ENCODE measurements at regions not wholly inside any gene's neighbourhood (a gene's known extent, or its start where the extent isn't known, plus 50 kb on each side); places are given as distances from the start of the nearest gene placed in this dataset.

GRCh38 chr13:76720821-76721220, 165.4 kb downstream of the KCTD12 start:
- no peaks in the 10 kb centered on the region for H3K9me3 ChIP-seq
- no peaks in the 10 kb centered on the region for H3K36me3 ChIP-seq
- H3K27ac ChIP-seq, result no peak overlapping the region
- no peak overlapping the region for H3K4me3 ChIP-seq
- H3K4me1 ChIP-seq, result peaks cover 0 to 33% (median 10%) of the 10 kb centered on the region in 3 donors
- 100% methylated on average over 1 of the region's 1 CpG; no CpG with 5 or more reads in 1 of the 2 donors for WGBS, 2 donors (ENCODE audit: low coverage in 1 of 2)
- ATAC-seq, result peak; percentile 8
- H3K27me3 ChIP-seq, result no peaks in the 10 kb centered on the region
- no peak for TF ChIP-seq POLR2AphosphoS5 (IDR thresholded peaks at IDR 0.05)
- no peak for TF ChIP-seq EP300 (IDR thresholded peaks at IDR 0.05)
- TF ChIP-seq CTCF (IDR thresholded peaks at IDR 0.05), result no peak
- TF ChIP-seq POLR2A (IDR thresholded peaks at IDR 0.05), result no peak

- no peak for TF ChIP-seq POLR2AphosphoS5 (IDR thresholded peaks at IDR 0.05)
- no peak for TF ChIP-seq EP300 (IDR thresholded peaks at IDR 0.05)
- no peak for TF ChIP-seq CTCF (IDR thresholded peaks at IDR 0.05)
- TF ChIP-seq POLR2A (IDR thresholded peaks at IDR 0.05), result no peak
- H3K4me3 ChIP-seq, result no peak overlapping the region
- 100% methylated on average over 1 of the region's 1 CpG for WGBS, 2 donors (ENCODE audit: low coverage in 1 of 2)
- peaks cover 0 to 29% (median 10%) of the 10 kb centered on the region in 3 donors for H3K4me1 ChIP-seq
- no peak for ATAC-seq
- no peaks in the 10 kb centered on the region for H3K27me3 ChIP-seq
- H3K27ac ChIP-seq, result no peak overlapping the region
- H3K36me3 ChIP-seq, result no peaks in the 10 kb centered on the region
- H3K9me3 ChIP-seq, result no peaks in the 10 kb centered on the region
These were observed 165.8 kb downstream of the KCTD12 start for GRCh38 chr13:76720416-76720815.

GRCh38 chr13:76719955-76720354, 166.2 kb downstream of the KCTD12 start:
- Histone ChIP-seq H3K4me1 (peaks cover 0 to 24% (median 10%) of the 10 kb centered on the region in 3 donors), H3K9me3 (no peaks in the 10 kb centered on the region), H3K4me3 (no peak overlapping the region), H3K36me3 (no peaks in the 10 kb centered on the region), H3K27ac (no peak overlapping the region), H3K27me3 (no peaks in the 10 kb centered on the region)
- ATAC-seq, result no peak
- WGBS, 2 donors (ENCODE audit: low coverage in 1 of 2), result 100% methylated on average over 2 of the region's 2 CpGs; no CpG with 5 or more reads in 1 of the 2 donors
- TF ChIP-seq EP300 (IDR thresholded peaks at IDR 0.05) (no peak), POLR2A (IDR thresholded peaks at IDR 0.05) (no peak), POLR2AphosphoS5 (IDR thresholded peaks at IDR 0.05) (no peak), CTCF (IDR thresholded peaks at IDR 0.05) (no peak)

- Histone ChIP-seq H3K36me3 (no peaks in the 10 kb centered on the region), H3K27me3 (no peaks in the 10 kb centered on the region), H3K9me3 (no peaks in the 10 kb centered on the region), H3K4me1 (peaks cover 0 to 6% (median under 1%) of the 10 kb centered on the region in 3 donors), H3K4me3 (no peak overlapping the region), H3K27ac (no peak overlapping the region)
- ATAC-seq, result no peak
- TF ChIP-seq CTCF (IDR thresholded peaks at IDR 0.05), result no peak
- no peak for TF ChIP-seq POLR2A (IDR thresholded peaks at IDR 0.05)
- TF ChIP-seq POLR2AphosphoS5 (IDR thresholded peaks at IDR 0.05), result no peak
- WGBS, 2 donors (ENCODE audit: low coverage in 1 of 2), result 33% methylated on average over 1 of the region's 1 CpG
These were observed 169.1 kb downstream of the KCTD12 start for GRCh38 chr13:76717092-76717491.

- ATAC-seq, result no peak
- H3K36me3 ChIP-seq, result no peaks in the 10 kb centered on the region
- peaks cover 3 to 20% (median 9%) of the 10 kb centered on the region in 3 donors for H3K4me1 ChIP-seq
- H3K4me3 ChIP-seq, result no peak overlapping the region
- H3K27ac ChIP-seq, result no peak overlapping the region
- H3K27me3 ChIP-seq, result no peaks in the 10 kb centered on the region
- 65 to 75% methylated on average over 4 to 5 of the region's 5 CpGs for WGBS, 2 donors (ENCODE audit: low coverage in 1 of 2)
- TF ChIP-seq POLR2AphosphoS5 (IDR thresholded peaks at IDR 0.05), result no peak
- TF ChIP-seq POLR2A (IDR thresholded peaks at IDR 0.05), result no peak
- TF ChIP-seq CTCF (IDR thresholded peaks at IDR 0.05), result no peak
- no peak for TF ChIP-seq EP300 (IDR thresholded peaks at IDR 0.05)
- no peaks in the 10 kb centered on the region for H3K9me3 ChIP-seq
These were observed 170.6 kb downstream of the KCTD12 start for GRCh38 chr13:76715621-76716020.
